ENCODE measurements at regions not wholly inside any gene's neighbourhood (a gene's known extent, or its start where the extent isn't known, plus 50 kb on each side); places are given as distances from the start of the nearest gene placed in this dataset.

DNA sequence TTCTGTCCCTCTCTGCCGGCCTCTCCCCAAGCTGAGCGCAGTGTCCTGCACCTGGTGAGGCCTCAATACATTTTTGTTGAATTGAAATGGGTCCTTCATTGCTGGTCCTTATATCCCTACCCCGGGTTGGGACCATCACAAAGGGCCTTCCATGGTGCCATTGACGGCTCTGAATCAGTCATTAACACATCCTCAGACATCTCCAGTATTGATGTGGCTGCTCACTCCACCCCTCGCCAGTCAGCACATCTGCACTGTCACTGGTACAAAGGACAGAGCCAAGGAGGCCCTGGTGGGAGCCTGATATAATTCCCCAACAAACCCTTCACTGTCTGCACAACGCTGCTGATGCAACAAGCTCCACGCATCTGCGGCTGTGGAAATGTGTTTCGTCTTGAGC is 191.6 kb upstream of the TOPAZ1 start:
- no peak overlapping the region for H3K4me3 ChIP-seq
- H3K4me1 ChIP-seq, result no peaks in the 10 kb centered on the region
- peaks cover 0 to 18% of the 10 kb centered on the region in 2 donors for H3K27me3 ChIP-seq
- intact Hi-C loops (cut with DNase I), result no loop called here
- no peaks in the 10 kb centered on the region for H3K9me3 ChIP-seq
- H3K36me3 ChIP-seq, result no peaks in the 10 kb centered on the region
- ATAC-seq (no peak), DNase-seq (no peak)
- H3K27ac ChIP-seq, result no peak overlapping the region
- TF ChIP-seq, protein P1, sequence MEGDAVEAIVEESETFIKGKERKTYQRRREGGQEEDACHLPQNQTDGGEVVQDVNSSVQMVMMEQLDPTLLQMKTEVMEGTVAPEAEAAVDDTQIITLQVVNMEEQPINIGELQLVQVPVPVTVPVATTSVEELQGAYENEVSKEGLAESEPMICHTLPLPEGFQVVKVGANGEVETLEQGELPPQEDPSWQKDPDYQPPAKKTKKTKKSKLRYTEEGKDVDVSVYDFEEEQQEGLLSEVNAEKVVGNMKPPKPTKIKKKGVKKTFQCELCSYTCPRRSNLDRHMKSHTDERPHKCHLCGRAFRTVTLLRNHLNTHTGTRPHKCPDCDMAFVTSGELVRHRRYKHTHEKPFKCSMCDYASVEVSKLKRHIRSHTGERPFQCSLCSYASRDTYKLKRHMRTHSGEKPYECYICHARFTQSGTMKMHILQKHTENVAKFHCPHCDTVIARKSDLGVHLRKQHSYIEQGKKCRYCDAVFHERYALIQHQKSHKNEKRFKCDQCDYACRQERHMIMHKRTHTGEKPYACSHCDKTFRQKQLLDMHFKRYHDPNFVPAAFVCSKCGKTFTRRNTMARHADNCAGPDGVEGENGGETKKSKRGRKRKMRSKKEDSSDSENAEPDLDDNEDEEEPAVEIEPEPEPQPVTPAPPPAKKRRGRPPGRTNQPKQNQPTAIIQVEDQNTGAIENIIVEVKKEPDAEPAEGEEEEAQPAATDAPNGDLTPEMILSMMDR (IDR thresholded peaks at IDR 0.05), result no peak

DNA sequence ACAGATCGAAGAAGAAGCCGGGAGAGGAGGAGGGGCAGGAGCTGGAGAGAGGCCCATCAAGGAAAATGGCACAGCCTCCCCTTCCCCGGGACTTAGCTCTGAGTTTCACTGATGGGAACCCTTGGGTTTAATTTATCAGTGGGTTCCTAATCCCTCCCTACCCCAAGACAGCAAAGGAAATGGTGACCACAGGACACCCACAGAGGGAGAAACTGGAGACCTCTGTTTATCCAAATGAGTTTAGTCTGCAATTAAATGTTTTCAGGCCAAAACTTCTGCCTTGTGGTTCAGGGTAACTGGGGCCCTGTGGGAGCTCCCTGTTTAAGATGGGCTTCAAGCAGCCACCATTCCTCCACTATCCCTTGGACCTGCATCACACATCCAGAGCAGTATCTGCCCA is 190.8 kb upstream of the TOPAZ1 start:
- H3K9me3 ChIP-seq, result no peaks in the 10 kb centered on the region
- H3K27ac ChIP-seq, result no peak overlapping the region
- H3K4me1 ChIP-seq, result no peaks in the 10 kb centered on the region
- ATAC-seq (no peak), DNase-seq (no peak)
- intact Hi-C loops (cut with DNase I), result no loop called here
- TF ChIP-seq, protein P1 (IDR thresholded peaks at IDR 0.05), result no peak
- no peak overlapping the region for H3K4me3 ChIP-seq
- no peaks in the 10 kb centered on the region for H3K36me3 ChIP-seq
- H3K27me3 ChIP-seq, result peaks cover 0 to 18% of the 10 kb centered on the region in 2 donors

DNA sequence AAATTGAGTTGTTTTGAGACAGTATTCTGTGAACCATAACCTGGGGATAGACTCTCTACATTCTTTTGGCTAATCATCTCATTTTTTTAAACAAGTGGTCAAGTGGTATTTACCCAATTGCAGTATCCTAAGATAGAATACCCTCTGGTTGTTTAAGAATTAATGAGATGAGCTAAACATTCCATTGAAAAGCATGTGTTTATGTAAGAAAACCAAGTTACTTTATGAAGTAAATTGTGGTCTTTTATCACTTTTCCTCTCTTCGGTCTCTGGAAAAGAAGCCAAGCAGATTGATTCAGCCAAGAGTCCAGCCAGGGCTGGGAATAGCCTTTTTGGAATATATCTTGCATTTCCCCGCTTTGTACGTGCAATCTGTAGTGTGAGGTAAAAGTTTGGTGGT is 185.7 kb upstream of the TOPAZ1 start:
- no peak for ATAC-seq
- Histone ChIP-seq H3K9me3 (no peaks in the 10 kb centered on the region), H3K4me3 (no peak overlapping the region), H3K27ac (no peak overlapping the region), H3K4me1 (no peaks in the 10 kb centered on the region), H3K27me3 (peaks cover 0 to 58% of the 10 kb centered on the region in 2 donors), H3K36me3 (no peaks in the 10 kb centered on the region)
- no peak for DNase-seq
- intact Hi-C loops (cut with DNase I), result no loop called here
- TF ChIP-seq, protein P1 (IDR thresholded peaks at IDR 0.05), result no peak

DNA sequence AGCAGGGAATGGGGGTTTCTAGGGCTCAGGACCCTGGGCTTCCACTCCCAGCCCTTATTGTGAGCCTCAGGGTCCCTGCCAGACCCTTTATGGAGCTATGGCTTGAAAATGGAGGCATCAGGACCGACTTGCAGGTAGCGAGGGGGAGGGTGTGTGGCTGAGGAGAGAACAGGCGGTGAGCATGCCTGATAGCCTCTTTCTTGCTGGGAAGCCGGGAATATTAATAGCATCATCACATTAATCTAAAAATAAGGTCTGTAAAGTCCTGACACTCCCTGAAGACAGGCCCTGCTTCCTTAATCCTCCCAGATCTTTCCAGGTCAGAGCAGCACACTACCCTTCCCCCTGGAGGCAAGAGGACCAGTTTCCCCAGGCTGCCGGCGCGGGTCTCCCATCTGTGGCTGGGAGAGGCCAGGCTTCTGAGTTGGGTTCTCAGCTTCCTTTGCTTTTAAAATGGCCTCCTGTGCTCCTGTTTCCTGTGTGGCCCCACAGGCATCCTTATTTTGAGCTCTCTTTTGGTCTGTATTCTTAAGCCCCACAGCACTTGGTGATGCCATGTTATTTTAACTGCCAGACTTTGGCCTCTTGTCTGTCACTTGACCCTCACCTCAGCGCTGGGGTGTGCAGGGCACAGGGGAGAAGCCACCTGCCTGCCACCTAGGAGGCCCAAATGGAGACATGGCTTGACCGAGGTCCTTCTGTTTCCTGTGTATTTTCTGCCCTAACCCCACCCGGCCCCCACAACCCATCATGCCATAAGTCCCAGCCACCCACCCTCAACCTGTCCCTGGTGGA is 185.0 kb upstream of the TOPAZ1 start:
- Histone ChIP-seq H3K27ac (no peak overlapping the region), H3K4me1 (no peaks in the 10 kb centered on the region), H3K27me3 (peaks cover 0 to 63% of the 10 kb centered on the region in 2 donors), H3K4me3 (no peak overlapping the region), H3K9me3 (no peaks in the 10 kb centered on the region), H3K36me3 (no peaks in the 10 kb centered on the region)
- DNase-seq (no peak), ATAC-seq (no peak)
- TF ChIP-seq, protein P1 (IDR thresholded peaks at IDR 0.05), result no peak
- intact Hi-C loops (cut with DNase I), result no loop called here

DNA sequence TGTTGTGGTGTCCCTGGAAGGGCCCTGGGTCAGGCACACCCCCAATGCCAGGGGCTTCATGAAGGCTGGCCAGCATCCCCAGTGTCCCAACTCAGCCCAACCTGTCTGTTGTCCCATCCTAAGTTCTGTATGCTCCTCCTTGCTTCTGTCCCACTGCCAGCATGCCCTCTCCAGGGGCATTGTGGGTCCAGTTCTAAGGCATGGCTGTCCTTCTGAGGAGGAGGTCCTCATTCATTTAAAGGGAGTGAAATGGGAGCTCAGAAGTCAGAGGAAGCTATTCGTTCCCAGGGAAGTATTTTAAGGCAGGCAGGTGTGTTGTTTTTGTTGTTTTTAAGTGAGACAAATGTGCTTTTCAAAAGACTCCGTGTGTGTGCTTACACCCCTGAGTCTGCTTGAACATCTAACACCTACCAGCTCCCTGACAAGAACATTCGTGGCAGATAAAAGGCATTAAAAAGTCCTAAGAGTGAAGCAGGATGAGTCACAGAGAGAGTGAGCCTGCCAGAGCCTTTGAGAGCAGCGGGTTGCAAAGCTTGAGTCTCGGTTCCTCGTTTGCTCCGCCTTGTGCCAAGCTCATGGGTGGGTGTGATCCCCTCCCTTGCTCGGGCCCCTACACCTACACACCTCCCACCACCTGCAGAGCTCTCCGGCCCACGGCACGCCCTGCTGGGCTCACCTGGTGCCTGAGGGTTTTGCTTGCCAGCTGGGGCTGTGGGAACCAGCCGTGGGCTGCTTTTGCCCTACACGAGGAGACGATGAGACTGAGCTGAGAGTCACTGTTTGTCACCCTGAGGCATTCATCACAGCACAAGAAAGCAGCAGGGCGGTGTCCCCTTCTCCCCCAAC is 183.4 kb upstream of the TOPAZ1 start:
- no peak for DNase-seq
- no peaks in the 10 kb centered on the region for H3K36me3 ChIP-seq
- H3K4me1 ChIP-seq, result no peaks in the 10 kb centered on the region
- H3K27ac ChIP-seq, result no peak overlapping the region
- H3K27me3 ChIP-seq, result peaks cover 0 to 62% of the 10 kb centered on the region in 2 donors
- intact Hi-C loops (cut with DNase I), result no loop called here
- ATAC-seq, result peak; percentile 82
- TF ChIP-seq, protein P1 (IDR thresholded peaks at IDR 0.05), result no peak
- no peaks in the 10 kb centered on the region for H3K9me3 ChIP-seq
- no peak overlapping the region for H3K4me3 ChIP-seq
